RWPE2 (cell line): ENCODE measurements at regions not wholly inside any gene's neighbourhood (a gene's known extent, or its start where the extent isn't known, plus 50 kb on each side); places are given as distances from the start of the nearest gene placed in this dataset.

Experiments used
- ATAC-seq: fragments of 200-7000 bp; cut with Tn5 transposase; 3 replicates; pipeline ENCODE4 v1.9.1; 2021; ENCODE audit warnings: low read depth
- DNase-seq: peaks from one replicate; pipeline ENCODE4 v3.0.0-alpha.2; 2020; ENCODE audit warnings: low spot score
- H3K27ac ChIP-seq: fragments of 450-650 bp; 2 replicates; pipeline ENCODE4 v1.5.1; 2017; ENCODE audit warnings: mild to moderate bottlenecking; ENCODE audit not compliant: poor library complexity, severe bottlenecking
- H3K27me3 ChIP-seq: fragments of 250-450 bp; sonication (Bioruptor Pico); 2 replicates; pipeline ENCODE4 v1.5.1; 2021; ENCODE audit warnings: mild to moderate bottlenecking, moderate library complexity; ENCODE audit not compliant: insufficient read depth, poor library complexity, severe bottlenecking
- H3K36me3 ChIP-seq: fragments of 250-450 bp; sonication (Bioruptor Pico); 2 replicates; pipeline ENCODE4 v1.5.1; 2020; ENCODE audit warnings: low read depth, mild to moderate bottlenecking, moderate library complexity
- H3K4me1 ChIP-seq: fragments of 250-450 bp; sonication (Bioruptor Pico); 2 replicates; pipeline ENCODE4 v1.5.1; 2021; ENCODE audit warnings: mild to moderate bottlenecking, moderate library complexity; ENCODE audit not compliant: insufficient read depth, poor library complexity, severe bottlenecking
- H3K4me3 ChIP-seq: fragments of 250-450 bp; sonication (Bioruptor Pico); 2 replicates; pipeline ENCODE4 v1.5.1; 2021; ENCODE audit warnings: mild to moderate bottlenecking, moderate library complexity; ENCODE audit not compliant: severe bottlenecking
- H3K9me3 ChIP-seq: fragments of 250-450 bp; sonication (Bioruptor Pico); 2 replicates; pipeline ENCODE4 v1.5.1; 2021; ENCODE audit warnings: mild to moderate bottlenecking, moderate library complexity; ENCODE audit not compliant: severe bottlenecking
- TF ChIP-seq, protein P1 (sequence below): fragments of 450-650 bp; IDR thresholded peaks from one replicate; pipeline ENCODE4 v1.5.1; 2017; ENCODE audit warnings: mild to moderate bottlenecking, moderate library complexity; ENCODE audit not compliant: poor library complexity, severe bottlenecking

DNA sequence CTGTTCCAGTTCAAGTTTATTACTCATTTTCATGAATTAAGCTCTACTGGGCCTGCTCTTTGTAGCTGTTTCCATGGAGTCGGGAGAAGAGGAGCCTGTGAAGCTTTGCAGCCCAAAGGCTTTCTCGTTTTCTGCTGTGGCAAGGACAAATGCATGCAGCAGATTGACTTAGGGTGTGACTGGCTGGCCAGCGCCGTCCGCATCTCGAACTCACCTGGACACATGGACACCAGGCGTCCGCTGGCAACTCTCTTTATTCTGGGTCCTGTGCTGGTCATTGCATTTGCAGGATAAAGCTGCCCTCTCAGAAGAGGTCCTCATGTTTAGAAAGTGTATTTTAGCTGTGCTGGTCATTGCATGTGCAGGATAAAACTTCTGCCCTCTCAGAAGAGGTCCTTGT is 350.4 kb downstream of the TMEM121 start:
- Histone ChIP-seq H3K9me3 (peaks cover 3% of the 10 kb centered on the region), H3K4me1 (no peaks in the 10 kb centered on the region)

DNA sequence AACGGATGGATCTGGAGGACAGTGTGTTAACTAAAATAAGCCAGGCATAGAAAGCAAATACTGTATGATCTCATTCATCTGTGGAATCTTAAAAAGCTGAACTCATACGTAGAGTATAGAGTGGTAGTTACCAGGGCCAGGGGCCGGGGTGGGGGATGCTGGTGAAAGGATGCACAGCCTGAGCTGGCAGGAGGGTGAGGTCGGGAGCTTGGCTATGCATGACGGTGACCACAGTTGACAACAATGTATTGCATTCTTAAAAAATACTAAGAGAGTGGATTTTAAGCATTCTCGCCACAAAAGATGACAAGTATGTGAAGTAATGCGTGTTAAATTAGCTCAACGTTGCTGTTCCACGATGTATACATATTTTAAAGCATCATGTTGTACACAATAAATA is 351.3 kb downstream of the TMEM121 start:
- Histone ChIP-seq H3K4me1 (no peaks in the 10 kb centered on the region), H3K27ac (no peak overlapping the region), H3K36me3 (no peaks in the 10 kb centered on the region), H3K9me3 (peaks cover 3% of the 10 kb centered on the region), H3K4me3 (no peak overlapping the region), H3K27me3 (peaks cover 36% of the 10 kb centered on the region)
- TF ChIP-seq, protein P1, sequence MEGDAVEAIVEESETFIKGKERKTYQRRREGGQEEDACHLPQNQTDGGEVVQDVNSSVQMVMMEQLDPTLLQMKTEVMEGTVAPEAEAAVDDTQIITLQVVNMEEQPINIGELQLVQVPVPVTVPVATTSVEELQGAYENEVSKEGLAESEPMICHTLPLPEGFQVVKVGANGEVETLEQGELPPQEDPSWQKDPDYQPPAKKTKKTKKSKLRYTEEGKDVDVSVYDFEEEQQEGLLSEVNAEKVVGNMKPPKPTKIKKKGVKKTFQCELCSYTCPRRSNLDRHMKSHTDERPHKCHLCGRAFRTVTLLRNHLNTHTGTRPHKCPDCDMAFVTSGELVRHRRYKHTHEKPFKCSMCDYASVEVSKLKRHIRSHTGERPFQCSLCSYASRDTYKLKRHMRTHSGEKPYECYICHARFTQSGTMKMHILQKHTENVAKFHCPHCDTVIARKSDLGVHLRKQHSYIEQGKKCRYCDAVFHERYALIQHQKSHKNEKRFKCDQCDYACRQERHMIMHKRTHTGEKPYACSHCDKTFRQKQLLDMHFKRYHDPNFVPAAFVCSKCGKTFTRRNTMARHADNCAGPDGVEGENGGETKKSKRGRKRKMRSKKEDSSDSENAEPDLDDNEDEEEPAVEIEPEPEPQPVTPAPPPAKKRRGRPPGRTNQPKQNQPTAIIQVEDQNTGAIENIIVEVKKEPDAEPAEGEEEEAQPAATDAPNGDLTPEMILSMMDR = no peak
- DNase-seq (peak; percentile 41), ATAC-seq (no peak)

More for the DNA sequence above, 350.4 kb downstream of the TMEM121 start:
- H3K27me3 ChIP-seq = peaks cover 44% of the 10 kb centered on the region
- DNase-seq = peak; percentile 34
- no peaks in the 10 kb centered on the region for H3K36me3 ChIP-seq
- H3K27ac ChIP-seq = no peak overlapping the region
- no peak for ATAC-seq
- TF ChIP-seq, protein P1 = no peak
- H3K4me3 ChIP-seq = no peak overlapping the region

DNA sequence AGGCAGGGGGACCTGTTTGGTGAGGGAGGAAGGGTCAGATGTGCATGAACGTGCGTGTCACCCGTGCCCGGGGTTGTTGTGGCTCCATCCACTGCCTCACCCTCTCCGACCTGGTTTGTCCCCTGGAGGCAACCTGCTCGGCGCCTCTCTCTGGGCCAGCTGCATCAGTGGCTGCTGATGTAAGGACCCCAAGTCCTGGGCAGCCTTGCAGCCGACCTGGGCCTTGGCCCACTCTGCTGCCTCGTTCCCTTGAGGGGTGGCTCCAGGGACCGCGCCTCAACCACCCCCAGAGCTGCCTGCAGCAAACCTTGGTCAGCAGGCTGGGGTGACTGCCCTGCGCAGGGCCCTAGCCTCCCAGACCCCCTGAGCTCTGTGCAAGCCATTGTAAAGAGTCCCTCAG is 351.7 kb downstream of the TMEM121 start:
- no peak for ATAC-seq
- Histone ChIP-seq H3K27me3 (peaks cover 31% of the 10 kb centered on the region), H3K36me3 (no peaks in the 10 kb centered on the region)

DNA sequence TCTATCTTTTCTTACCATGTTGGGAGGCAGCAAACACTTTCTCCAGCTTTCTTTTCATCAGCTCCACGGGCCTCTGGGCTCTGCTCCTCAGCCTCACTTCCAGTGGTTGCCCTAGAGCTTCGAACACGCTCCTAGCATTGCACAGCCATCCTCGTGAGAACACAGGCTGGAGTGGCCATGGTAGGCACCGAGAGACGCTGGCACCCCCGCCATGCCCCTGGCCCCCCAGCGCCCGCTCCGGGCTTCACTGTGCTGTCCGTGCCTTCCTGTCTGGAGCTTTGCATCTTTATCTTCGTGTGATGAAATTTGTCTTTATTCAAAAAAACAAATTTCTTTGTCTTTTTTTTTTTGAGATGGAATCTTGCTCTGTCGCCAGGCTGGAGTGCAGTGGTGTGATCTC is 352.2 kb downstream of the TMEM121 start:
- no peaks in the 10 kb centered on the region for H3K36me3 ChIP-seq
- H3K27me3 ChIP-seq = peaks cover 27% of the 10 kb centered on the region
- DNase-seq = peak; percentile 34
- no peaks in the 10 kb centered on the region for H3K4me1 ChIP-seq
- H3K27ac ChIP-seq = no peak overlapping the region
- no peak for ATAC-seq
- TF ChIP-seq, protein P1 = no peak
- H3K4me3 ChIP-seq = no peak overlapping the region
- peaks cover 3% of the 10 kb centered on the region for H3K9me3 ChIP-seq

More for the DNA sequence above, 351.7 kb downstream of the TMEM121 start:
- Histone ChIP-seq H3K9me3 (peaks cover 3% of the 10 kb centered on the region), H3K27ac (no peak overlapping the region), H3K4me3 (no peak overlapping the region), H3K4me1 (no peaks in the 10 kb centered on the region)
- DNase-seq = peak; percentile 52
- TF ChIP-seq, protein P1 = no peak

DNA sequence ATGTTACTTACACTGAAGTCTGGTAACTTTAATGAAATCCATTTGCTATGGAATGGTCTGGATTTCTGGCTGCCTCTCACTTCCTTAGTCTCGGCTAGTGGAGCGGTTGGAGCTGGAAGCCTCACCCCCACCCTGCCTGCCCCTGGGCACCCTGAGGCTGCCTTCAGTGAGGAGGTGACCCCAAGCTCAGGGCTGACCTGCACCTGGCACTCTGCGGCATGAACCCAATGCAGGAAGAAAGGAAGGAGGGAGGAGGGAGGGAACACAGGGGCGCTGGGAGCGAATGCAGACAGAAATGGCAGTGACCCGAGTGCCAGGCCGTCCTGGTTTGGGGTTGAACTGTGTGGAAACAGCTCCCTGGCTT is 353.1 kb downstream of the TMEM121 start:
- H3K27ac ChIP-seq = no peak overlapping the region
- TF ChIP-seq, protein P1 = no peak
- no peaks in the 10 kb centered on the region for H3K4me1 ChIP-seq
- H3K4me3 ChIP-seq = no peak overlapping the region
- no peak for ATAC-seq
- H3K27me3 ChIP-seq = peaks cover 24% of the 10 kb centered on the region
- H3K36me3 ChIP-seq = no peaks in the 10 kb centered on the region
- H3K9me3 ChIP-seq = peaks cover 3% of the 10 kb centered on the region
- DNase-seq = no peak
